ENCODE measurements at regions not wholly inside any gene's neighbourhood (a gene's known extent, or its start where the extent isn't known, plus 50 kb on each side); places are given as distances from the start of the nearest gene placed in this dataset.

DNA sequence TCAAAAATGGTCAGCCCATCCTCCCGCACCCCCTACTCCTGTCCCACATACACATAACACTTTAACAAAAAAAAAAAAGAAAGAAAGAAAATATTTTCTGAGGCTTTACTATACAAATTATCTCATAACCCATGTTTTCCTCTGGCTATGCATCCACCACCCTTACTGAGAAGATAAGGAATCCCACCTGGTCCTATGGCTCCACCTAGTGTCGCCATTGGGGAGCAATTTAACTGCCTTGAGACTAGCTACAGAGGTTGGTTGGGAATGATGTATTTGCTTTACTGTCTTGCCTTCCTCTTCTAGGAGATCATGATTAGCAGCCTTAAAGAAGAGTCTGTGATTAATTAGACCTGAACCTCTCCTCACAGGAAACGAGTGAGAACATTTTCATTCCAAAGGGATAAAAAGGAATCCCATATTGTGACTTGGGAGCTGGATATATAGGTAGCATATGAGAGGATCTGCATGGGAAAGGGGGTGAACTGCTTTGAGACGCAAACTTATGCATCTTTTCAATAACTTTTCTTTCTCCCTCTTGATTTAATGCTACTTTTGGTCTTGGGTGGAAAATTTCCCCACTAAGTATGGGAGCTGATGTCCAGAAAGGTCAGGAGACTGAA is 77.7 kb upstream of the SELENOP start (continued):
- TF ChIP-seq, protein P1, sequence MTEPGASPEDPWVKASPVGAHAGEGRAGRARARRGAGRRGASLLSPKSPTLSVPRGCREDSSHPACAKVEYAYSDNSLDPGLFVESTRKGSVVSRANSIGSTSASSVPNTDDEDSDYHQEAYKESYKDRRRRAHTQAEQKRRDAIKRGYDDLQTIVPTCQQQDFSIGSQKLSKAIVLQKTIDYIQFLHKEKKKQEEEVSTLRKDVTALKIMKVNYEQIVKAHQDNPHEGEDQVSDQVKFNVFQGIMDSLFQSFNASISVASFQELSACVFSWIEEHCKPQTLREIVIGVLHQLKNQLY (CRISPR knock-in tag; conservative IDR thresholded peaks at IDR 0.05) = no peak
- no peak for TF ChIP-seq TEAD1 (CRISPR knock-in tag; IDR thresholded peaks at IDR 0.05)
- peak; percentile 76 for TF ChIP-seq CBFA2T3 (IDR thresholded peaks at IDR 0.05)
- no peak for TF ChIP-seq PRMT5 (CRISPR knock-in tag; IDR thresholded peaks at IDR 0.05)
- TF ChIP-seq FOSL1 (tag; conservative IDR thresholded peaks at IDR 0.05) = no peak
- TF ChIP-seq JUND (IDR thresholded peaks at IDR 0.05; ENCODE audit: borderline replicate concordance, low read depth, low read length) = 0 out of 2 replicates have a peak, but pooled peaks have one; percentile 22
- TF ChIP-seq JUND (tag; IDR thresholded peaks at IDR 0.05; ENCODE audit: borderline replicate concordance, low read depth, low read length) = peak; percentile 31; the same call in 1 of the 3 replicates
- no peak for TF ChIP-seq ZNF436 (CRISPR knock-in tag; IDR thresholded peaks at IDR 0.05)
- TF ChIP-seq CC2D1A (IDR thresholded peaks at IDR 0.05) = peak; percentile 75; the same call in 1 of the 2 replicates
- TF ChIP-seq RBM39 (optimal IDR thresholded peaks at IDR 0.05; ENCODE audit: low read depth, low read length) = no peak
- TF ChIP-seq ZNF316 (IDR thresholded peaks at IDR 0.05) = no peak
- TF ChIP-seq SMC3 (conservative IDR thresholded peaks at IDR 0.05; ENCODE audit: insufficient read depth, low read depth, low read length) = peak; percentile 95
- TF ChIP-seq ARID2 (IDR thresholded peaks at IDR 0.05) = peak; percentile 91
- 0 out of 2 replicates have a peak, but pooled peaks have one; percentile 22 for TF ChIP-seq ZNF384 (IDR thresholded peaks at IDR 0.05; ENCODE audit: low read depth, low read length)
- TF ChIP-seq ESRRB (CRISPR knock-in tag; IDR thresholded peaks at IDR 0.05; ENCODE audit: borderline replicate concordance) = no peak
- TF ChIP-seq KLF6 (CRISPR knock-in tag; IDR thresholded peaks at IDR 0.05; ENCODE audit: borderline replicate concordance) = no peak
- TF ChIP-seq, protein P2, sequence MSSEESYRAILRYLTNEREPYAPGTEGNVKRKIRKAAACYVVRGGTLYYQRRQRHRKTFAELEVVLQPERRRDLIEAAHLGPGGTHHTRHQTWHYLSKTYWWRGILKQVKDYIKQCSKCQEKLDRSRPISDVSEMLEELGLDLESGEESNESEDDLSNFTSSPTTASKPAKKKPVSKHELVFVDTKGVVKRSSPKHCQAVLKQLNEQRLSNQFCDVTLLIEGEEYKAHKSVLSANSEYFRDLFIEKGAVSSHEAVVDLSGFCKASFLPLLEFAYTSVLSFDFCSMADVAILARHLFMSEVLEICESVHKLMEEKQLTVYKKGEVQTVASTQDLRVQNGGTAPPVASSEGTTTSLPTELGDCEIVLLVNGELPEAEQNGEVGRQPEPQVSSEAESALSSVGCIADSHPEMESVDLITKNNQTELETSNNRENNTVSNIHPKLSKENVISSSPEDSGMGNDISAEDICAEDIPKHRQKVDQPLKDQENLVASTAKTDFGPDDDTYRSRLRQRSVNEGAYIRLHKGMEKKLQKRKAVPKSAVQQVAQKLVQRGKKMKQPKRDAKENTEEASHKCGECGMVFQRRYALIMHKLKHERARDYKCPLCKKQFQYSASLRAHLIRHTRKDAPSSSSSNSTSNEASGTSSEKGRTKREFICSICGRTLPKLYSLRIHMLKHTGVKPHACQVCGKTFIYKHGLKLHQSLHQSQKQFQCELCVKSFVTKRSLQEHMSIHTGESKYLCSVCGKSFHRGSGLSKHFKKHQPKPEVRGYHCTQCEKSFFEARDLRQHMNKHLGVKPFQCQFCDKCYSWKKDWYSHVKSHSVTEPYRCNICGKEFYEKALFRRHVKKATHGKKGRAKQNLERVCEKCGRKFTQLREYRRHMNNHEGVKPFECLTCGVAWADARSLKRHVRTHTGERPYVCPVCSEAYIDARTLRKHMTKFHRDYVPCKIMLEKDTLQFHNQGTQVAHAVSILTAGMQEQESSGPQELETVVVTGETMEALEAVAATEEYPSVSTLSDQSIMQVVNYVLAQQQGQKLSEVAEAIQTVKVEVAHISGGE (CRISPR knock-in tag; IDR thresholded peaks at IDR 0.05) = no peak
- no peak for TF ChIP-seq HNRNPH1 (optimal IDR thresholded peaks at IDR 0.05; ENCODE audit: low read depth, low read length)
- no peak for TF ChIP-seq ZNF165 (CRISPR knock-in tag; IDR thresholded peaks at IDR 0.05; ENCODE audit: borderline replicate concordance)
- TF ChIP-seq ZNF507 (tag; conservative IDR thresholded peaks at IDR 0.05) = no peak
- TF ChIP-seq CBFA2T2 (conservative IDR thresholded peaks at IDR 0.05) = peak; percentile 61
- TF ChIP-seq SOX6 (IDR thresholded peaks at IDR 0.05) = 0 out of 2 replicates have a peak, but pooled peaks have one; percentile 30
- no peak for TF ChIP-seq CCAR2 (IDR thresholded peaks at IDR 0.05; ENCODE audit: low read depth, low read length)
- 0 out of 3 replicates have a peak, but pooled peaks of 1 of the 2 experiments have one; percentile 37 for TF ChIP-seq CBX3 (IDR thresholded peaks at IDR 0.05; ENCODE audit: borderline replicate concordance in 1 of 2, low read length in 2 of 2)
- no peak for TF ChIP-seq HSF4 (CRISPR knock-in tag; IDR thresholded peaks at IDR 0.05; ENCODE audit: borderline replicate concordance)
- TF ChIP-seq BCL6 (CRISPR knock-in tag; IDR thresholded peaks at IDR 0.05) = no peak
- no peak for TF ChIP-seq HDGF (IDR thresholded peaks at IDR 0.05)
- TF ChIP-seq MECOM (CRISPR knock-in tag; IDR thresholded peaks at IDR 0.05) = no peak
- TF ChIP-seq ELF4 (CRISPR knock-in tag; IDR thresholded peaks at IDR 0.05) = no peak

Measured in K562 (cell line).